Psoas muscle (tissue), 7 donors: ENCODE measurements at regions not wholly inside any gene's neighbourhood (a gene's known extent, or its start where the extent isn't known, plus 50 kb on each side); places are given as distances from the start of the nearest gene placed in this dataset.

Experiments used
- ATAC-seq, 4 donors: fragments of 200-7000 bp; cut with Tn5 transposase; one replicate each; pipeline ENCODE4 v1.9.1; 2020; ENCODE audit warnings: moderate library complexity in 3 of 4, mild to moderate bottlenecking in 2 of 4
- DNase-seq, 2 donors: peaks; one replicate each; pipeline ENCODE4 v3.0.0-alpha.2; 2020
- H3K27ac ChIP-seq: fragments of 200-600 bp; one replicate; pipeline ENCODE4 v1.8.0; 2022
- H3K27me3 ChIP-seq, 3 donors: fragments of 200-600 bp in 1 of 3; one replicate each; pipeline versions ENCODE4 v1.6.1 to v1.8.0; 2013 to 2022; ENCODE audit warnings: low read length in 2 of 3, mild to moderate bottlenecking in 2 of 3, moderate library complexity in 1 of 3; ENCODE audit not compliant: insufficient read depth in 3 of 3
- H3K36me3 ChIP-seq, 2 donors: fragments of 200-600 bp in 1 of 2; one replicate each; pipeline versions ENCODE4 v1.6.1 to v1.8.0; 2013 to 2022; ENCODE audit warnings: low read depth in 1 of 2, mild to moderate bottlenecking in 1 of 2, moderate library complexity in 1 of 2; ENCODE audit not compliant: insufficient read depth in 1 of 2
- H3K4me1 ChIP-seq: fragments of 200-600 bp; one replicate; pipeline ENCODE4 v1.8.0; 2022
- H3K4me3 ChIP-seq: fragments of 200-600 bp; one replicate; pipeline ENCODE4 v1.8.0; 2022; ENCODE audit warnings: mild to moderate bottlenecking
- H3K9me3 ChIP-seq: fragments of 200-600 bp; one replicate; pipeline ENCODE4 v1.8.0; 2022
- WGBS, 3 donors: extraction: QIAGEN DNeasy Blood & Tissue Kit; methylation state at CpG; one replicate each; pipeline versions ENCODE4 v1.1.6 to v1.1.7; 2013; 5-methylcytosine and 5-hydroxymethylcytosine counted together
- intact Hi-C, 2 donors: fragments of 100-400 bp; cut with DNase I; formaldehyde crosslinking; loops; one replicate each; pipeline versions ENCODE4 v1.11.0 to v1.14.2; 2022
- TF ChIP-seq, protein P1 (sequence below): fragments of 200-600 bp; IDR thresholded peaks from one replicate; pipeline ENCODE4 v1.8.0; 2022; ENCODE audit warnings: antibody characterized with exemption
- donor health status: healthy with polysubstance abuse.
- donor health status: DM: no; HTN: no; CAD: no; lungs with moderate emphysema.
- donor health status: Bipolar disorder and iron deficiency.
- donor health status: healthy.
- donor health status: DM: yes; HTN: yes; CAD: no.
- donor health status: DM: no; HTN: no; CAD: no.
- donor health status: DM: yes; HTN: yes; CAD: no.

DNA sequence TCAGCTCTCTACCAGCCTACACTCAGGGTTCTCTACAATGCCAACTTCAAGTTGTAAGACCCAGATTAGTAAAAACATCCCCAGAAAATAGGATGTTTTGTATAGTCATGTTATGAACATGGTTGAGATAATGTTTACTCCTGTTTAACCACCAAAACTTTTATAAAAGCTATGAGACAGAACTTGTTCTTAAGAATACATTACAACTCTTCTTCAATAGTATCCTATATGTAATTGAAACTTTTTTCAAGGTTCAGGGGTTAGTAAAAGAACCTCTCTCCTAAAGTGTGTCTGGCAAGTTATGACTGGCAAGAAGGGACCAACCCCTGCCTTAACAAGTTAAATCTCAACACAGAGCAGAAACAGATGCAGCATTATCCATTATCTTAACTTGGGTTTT, 118.8 kb upstream of the STK17B start:
- no peak overlapping the region for H3K27ac ChIP-seq
- ATAC-seq, result no peak
- no peak overlapping the region for H3K4me3 ChIP-seq
- peaks cover under 1% of the 10 kb centered on the region for H3K4me1 ChIP-seq
- no peaks in the 10 kb centered on the region for H3K36me3 ChIP-seq
- intact Hi-C loops, result loop anchor here in 1 of 2 donors (5.0 to 10.0 kb wide), 3 partner anchors 157 to 345 kb away; partner anchors contain the start of gene CCDC150
- no peak for DNase-seq
- H3K9me3 ChIP-seq, result no peaks in the 10 kb centered on the region
- no peaks in the 10 kb centered on the region for H3K27me3 ChIP-seq
- TF ChIP-seq, protein P1, sequence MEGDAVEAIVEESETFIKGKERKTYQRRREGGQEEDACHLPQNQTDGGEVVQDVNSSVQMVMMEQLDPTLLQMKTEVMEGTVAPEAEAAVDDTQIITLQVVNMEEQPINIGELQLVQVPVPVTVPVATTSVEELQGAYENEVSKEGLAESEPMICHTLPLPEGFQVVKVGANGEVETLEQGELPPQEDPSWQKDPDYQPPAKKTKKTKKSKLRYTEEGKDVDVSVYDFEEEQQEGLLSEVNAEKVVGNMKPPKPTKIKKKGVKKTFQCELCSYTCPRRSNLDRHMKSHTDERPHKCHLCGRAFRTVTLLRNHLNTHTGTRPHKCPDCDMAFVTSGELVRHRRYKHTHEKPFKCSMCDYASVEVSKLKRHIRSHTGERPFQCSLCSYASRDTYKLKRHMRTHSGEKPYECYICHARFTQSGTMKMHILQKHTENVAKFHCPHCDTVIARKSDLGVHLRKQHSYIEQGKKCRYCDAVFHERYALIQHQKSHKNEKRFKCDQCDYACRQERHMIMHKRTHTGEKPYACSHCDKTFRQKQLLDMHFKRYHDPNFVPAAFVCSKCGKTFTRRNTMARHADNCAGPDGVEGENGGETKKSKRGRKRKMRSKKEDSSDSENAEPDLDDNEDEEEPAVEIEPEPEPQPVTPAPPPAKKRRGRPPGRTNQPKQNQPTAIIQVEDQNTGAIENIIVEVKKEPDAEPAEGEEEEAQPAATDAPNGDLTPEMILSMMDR, result no peak

DNA sequence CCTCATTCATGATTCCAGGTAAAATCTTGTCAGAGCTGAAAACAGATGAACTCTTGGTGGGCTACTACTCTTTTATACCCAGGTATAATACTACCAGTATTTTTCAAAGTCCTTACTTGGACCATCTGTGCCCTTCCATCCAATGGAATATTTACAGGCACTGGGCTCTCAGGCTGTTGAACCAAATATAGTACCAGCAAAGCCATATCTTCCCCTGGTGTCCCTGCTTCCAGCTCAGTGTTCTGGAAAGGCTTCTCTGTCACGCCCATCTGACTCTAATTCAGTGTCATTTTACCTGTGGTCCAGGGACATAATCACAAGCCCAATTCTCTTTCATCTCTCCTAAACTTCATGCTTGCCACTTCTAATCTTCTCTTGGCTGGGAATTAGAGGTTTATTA, 119.2 kb upstream of the STK17B start:
- Histone ChIP-seq H3K36me3 (no peaks in the 10 kb centered on the region), H3K27ac (no peak overlapping the region), H3K9me3 (no peaks in the 10 kb centered on the region), H3K4me3 (no peak overlapping the region), H3K27me3 (no peaks in the 10 kb centered on the region), H3K4me1 (no peaks in the 10 kb centered on the region)
- 51 to 62% (median 59%) methylated on average over 1 of the region's 1 CpG for WGBS, 3 donors
- ATAC-seq, result no peak
- DNase-seq, result no peak
- TF ChIP-seq, protein P1, result no peak
- intact Hi-C loops, result loop anchor here in 1 of 2 donors (5.0 to 10.0 kb wide), 3 partner anchors 157 to 344 kb away; partner anchors contain the start of gene CCDC150

DNA sequence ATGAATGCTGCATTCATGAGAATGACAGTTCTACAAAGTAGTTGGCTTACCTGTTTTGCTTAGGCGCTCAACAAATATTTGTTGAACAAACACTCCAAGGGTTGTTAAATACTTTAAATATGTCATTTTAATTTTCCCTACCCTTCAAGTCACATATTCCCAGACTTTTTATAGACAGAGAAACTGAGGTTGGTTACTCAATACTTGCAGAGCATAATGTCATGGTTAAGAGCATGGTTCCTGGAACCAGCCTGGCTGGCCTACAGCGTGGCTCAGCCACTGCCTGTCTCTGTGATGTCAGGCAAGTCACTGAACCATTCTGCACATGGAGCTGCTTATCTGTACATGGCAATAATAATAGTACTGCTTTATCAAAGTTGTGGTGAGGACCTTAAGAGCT, 120.0 kb upstream of the STK17B start:
- DNase-seq (no peak), ATAC-seq (no peak)
- Histone ChIP-seq H3K27me3 (no peaks in the 10 kb centered on the region), H3K4me1 (no peaks in the 10 kb centered on the region), H3K36me3 (no peaks in the 10 kb centered on the region), H3K4me3 (no peak overlapping the region), H3K9me3 (no peaks in the 10 kb centered on the region), H3K27ac (no peak overlapping the region)
- 78 to 86% (median 82%) methylated on average over 2 of the region's 2 CpGs for WGBS, 3 donors
- intact Hi-C loops, result loop anchor here in 1 of 2 donors (5.0 to 10.0 kb wide), 3 partner anchors 156 to 343 kb away; partner anchors contain the start of gene CCDC150
- TF ChIP-seq, protein P1, result no peak

DNA sequence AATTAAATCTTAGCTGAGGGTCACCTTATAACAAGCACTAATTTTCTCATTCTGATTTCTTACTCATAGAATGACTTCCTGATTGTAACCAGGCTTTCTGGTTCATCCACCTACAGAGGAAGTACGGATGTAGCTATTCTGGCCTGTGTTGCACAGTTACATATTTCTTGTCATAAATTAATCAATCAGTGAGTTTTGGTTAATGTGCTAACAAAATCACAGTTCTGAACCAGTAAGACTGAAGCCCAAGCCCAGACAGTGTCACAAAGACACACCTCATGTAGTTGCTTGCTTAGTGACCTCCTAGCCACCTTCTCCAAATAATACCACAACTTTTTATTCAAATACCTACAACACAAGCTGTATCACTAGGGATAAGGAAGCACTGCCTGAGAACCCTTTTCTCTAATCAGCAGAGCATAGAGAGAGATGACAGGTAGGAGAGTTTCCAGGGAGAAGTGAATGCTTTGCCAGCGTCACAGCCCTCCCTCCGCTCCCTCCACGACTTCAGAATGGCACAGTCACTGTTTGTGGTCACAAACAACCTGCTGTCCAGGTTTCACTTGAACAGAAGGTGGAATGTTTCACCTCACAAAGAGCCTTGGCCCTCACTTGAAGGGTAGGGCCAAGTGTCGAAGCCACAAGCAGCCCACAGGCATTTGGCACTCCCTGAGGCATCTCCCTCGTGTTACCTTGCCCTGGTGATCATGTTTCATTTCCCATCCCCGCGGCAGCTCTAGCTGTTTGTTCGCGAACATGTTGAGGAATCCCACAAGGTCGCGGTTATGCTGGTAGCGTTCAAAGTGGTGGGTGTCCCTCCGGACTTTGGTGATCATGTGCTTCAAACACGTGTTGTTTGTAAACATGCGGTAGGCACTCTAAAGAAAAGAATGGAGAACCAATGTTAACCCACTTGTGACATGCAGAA, 120.8 kb upstream of the STK17B start:
- Histone ChIP-seq H3K4me1 (no peaks in the 10 kb centered on the region), H3K36me3 (no peaks in the 10 kb centered on the region), H3K27ac (no peak overlapping the region), H3K4me3 (no peak overlapping the region), H3K27me3 (no peaks in the 10 kb centered on the region), H3K9me3 (no peaks in the 10 kb centered on the region)
- WGBS, 3 donors, result 62 to 67% (median 64%) methylated on average over 16 of the region's 16 CpGs
- intact Hi-C loops, result loop anchor here in 1 of 2 donors (5.0 to 10.0 kb wide), 3 partner anchors 155 to 343 kb away; partner anchors contain the start of gene CCDC150
- peak in 1 of 2 donors; percentile 27 for DNase-seq
- ATAC-seq, result peak; percentile 33 to 93 (median 88)
- TF ChIP-seq, protein P1, result no peak
